Activated CD8-positive, alpha-beta memory T cell treated with anti-CD3 and anti-CD28 coated beads, Interleukin-2, amount 50 U/mL, for 24 hours (primary cell): ENCODE measurements at regions not wholly inside any gene's neighbourhood (a gene's known extent, or its start where the extent isn't known, plus 50 kb on each side); places are given as distances from the start of the nearest gene placed in this dataset.
"Not testable (repeated sequence)": the region's sequence is repeated elsewhere in the genome, so short reads cannot be mapped to it uniquely, and the experiment has no call there.

Experiments used
- DNase-seq: peaks from one replicate; pipeline ENCODE4 v3.0.0-alpha.2; 2020; ENCODE audit errors: extremely low read depth

- DNase-seq, result no peak
Measured at GRCh38 chr5:162209005-162209605, 141.5 kb downstream of the GABRG2 start.

DNA sequence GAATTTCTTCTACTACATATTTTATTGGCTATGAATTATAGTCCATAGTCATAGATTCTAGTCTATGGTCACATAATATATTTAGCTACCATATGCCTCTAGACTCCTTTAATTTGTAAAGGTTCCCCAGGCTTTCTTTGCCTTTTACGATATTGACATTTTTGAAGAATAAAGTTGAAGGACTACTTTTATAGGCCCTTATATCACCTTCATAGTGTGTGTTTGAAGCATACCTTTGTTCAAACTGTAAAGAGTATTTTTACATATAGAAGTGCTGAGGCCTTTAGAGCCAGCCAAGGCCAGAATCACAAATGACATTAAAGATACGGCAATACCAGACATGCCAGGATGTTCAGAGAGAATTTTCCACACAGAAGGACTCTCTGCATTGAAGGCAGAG lies 147.0 kb downstream of the GABRG2 start:
- DNase-seq, result no peak

GRCh38 chr5:162217037-162217436 lies 149.5 kb downstream of the GABRG2 start:
- DNase-seq, result no peak

DNA sequence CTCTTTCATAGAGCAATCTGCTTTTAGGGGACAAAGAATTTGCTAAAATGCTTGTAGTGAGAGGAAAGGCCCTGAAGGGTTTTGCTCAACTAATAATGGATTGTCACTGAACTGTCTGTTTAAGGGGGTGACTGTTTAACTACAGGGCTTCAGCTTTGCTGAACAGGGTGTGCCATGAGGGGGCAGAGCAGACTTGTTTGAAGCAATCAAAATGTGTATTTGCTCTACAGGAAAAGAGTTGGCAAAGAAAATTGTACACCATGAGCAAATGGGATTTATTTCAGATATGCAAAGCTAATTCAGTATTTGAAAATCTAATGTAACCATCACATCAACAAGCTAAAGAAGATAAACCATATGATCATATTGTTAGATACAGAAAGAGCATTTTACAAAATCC lies 154.3 kb downstream of the GABRG2 start:
- DNase-seq, result no peak

GRCh38 chr5:162227075-162227474 lies 159.5 kb downstream of the GABRG2 start:
- DNase-seq, result no peak

DNA sequence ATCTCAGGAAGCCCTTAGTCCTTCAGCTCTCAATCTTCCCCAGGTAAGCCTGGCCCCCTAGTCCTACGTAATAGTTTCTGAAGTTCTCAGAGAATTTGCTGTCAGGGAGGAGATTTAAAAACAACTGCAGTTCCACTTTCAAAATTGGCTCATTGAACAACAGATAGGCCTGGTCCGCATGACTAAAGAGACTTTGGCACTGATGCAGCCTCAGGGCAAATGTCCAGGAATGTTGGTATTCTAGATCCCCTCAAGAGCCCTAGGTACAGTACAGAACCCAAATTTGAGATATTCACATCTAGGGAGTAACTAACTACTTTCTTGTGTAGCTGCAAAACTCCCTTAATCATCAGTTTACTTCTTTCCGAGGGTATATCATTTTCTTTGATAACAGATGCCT lies 162.8 kb downstream of the GABRG2 start:
- no peak for DNase-seq

- DNase-seq, result no peak
Measured at GRCh38 chr5:162231522-162231921, 163.9 kb downstream of the GABRG2 start.

DNA sequence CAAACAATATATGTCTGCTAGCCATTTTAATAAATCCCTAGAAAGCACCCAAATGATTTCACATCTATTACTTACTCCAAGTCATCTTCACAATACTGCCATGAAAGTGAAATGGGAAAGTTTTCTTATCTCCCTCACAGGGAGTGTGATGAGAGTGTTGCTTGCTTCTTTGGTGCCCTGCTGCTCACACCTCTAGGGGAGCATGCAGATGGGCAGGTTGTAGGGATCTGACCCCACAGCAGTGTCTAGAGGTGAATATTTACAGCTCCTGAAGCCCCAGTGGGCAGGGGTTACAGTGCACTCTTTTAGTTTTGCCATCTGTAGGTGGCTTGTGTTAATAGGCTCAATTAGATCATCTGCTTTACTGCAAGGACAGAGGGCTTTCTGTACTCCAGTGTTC lies 173.2 kb downstream of the GABRG2 start:
- DNase-seq, result no peak

DNA sequence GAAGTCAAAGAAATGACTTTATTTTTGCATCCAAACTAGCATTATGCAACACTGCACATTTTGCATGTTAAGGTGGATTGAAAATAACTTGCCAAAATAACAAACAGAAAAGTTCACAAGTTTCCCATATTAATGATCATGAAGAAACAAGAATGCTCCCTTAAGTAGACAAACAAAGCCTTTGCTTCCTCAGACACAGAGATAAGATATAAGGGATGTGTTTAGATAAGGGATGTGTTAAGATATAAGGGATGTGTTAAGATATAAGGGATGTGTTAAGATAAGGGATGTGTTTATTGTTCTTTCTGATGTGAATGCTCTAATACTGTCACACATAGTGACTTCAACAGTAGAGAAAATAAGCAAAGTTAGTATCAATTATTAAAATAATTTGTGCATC lies 174.8 kb downstream of the GABRG2 start:
- DNase-seq, result no peak

GRCh38 chr5:162243651-162244050 lies 176.1 kb downstream of the GABRG2 start:
- no peak for DNase-seq

GRCh38 chr5:162248107-162248713 lies 180.6 kb downstream of the GABRG2 start:
- no peak for DNase-seq

DNA sequence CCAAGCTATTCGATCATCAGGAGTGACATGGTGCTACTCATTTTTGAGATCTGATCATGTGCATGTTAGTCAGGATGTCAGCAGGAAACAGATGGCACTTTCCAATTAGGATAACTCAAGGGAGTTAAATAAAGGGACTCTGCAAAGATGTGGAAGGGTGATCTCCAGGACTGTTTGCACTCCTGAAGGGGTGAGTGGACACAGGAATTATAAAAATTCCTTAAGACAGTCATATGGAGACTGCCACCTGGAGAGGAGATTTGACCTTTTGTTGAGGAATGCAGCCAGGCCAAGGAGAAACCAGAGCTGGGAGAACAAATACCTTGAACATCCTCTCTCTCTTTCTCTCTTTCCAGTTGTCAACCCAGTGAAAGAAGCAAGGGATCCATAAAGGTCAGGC lies 189.1 kb downstream of the GABRG2 start:
- DNase-seq, result no peak

- DNase-seq, result no peak
Measured at GRCh38 chr5:162268694-162269481, 201.3 kb downstream of the GABRG2 start.

GRCh38 chr5:162272417-162272816 lies 204.8 kb downstream of the GABRG2 start:
- no peak for DNase-seq

DNA sequence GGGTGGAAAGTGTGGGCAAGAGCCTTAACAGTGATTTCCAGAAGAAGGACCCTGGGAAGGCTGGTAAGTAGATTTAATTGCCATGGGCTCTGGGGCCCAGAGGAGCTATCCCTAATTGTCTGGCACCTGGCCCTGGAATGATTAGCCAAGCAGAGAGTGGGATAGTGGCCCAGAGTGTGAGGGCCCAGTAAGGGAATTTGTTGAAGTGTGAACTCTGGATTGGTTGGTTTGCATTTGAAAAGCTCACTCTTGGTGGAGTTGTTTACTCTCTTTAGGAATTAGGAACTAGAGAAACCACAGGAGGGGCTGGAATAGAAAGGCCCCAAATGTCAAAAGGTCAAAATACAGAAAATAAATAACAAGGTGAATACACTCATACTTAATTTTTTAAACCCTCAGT lies 207.1 kb downstream of the GABRG2 start:
- no peak for DNase-seq

- not testable (repeated sequence) for DNase-seq
Measured at GRCh38 chr5:162275387-162275786, 207.8 kb downstream of the GABRG2 start.

- no peak for DNase-seq
Measured at GRCh38 chr5:162282191-162282590, 214.6 kb downstream of the GABRG2 start.

DNA sequence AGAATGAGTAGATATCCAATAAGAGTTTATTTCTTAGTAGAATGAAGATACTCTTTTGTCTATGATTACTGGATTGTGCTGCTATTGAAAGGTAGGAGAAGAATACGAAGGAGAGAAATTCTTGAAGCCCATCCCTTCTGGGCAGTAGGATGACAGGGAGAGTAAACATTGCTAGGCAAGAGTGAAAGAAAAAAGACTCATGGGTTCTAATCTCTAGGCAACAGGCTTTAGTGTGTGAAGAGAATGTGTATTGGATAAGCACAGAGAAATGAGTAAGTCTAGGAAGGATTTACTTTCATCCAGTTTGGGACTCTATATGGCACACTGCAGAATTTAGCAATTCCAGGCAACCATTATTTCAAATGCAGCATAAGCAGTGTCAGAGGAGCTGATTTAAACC lies 216.0 kb downstream of the GABRG2 start:
- no peak for DNase-seq

DNA sequence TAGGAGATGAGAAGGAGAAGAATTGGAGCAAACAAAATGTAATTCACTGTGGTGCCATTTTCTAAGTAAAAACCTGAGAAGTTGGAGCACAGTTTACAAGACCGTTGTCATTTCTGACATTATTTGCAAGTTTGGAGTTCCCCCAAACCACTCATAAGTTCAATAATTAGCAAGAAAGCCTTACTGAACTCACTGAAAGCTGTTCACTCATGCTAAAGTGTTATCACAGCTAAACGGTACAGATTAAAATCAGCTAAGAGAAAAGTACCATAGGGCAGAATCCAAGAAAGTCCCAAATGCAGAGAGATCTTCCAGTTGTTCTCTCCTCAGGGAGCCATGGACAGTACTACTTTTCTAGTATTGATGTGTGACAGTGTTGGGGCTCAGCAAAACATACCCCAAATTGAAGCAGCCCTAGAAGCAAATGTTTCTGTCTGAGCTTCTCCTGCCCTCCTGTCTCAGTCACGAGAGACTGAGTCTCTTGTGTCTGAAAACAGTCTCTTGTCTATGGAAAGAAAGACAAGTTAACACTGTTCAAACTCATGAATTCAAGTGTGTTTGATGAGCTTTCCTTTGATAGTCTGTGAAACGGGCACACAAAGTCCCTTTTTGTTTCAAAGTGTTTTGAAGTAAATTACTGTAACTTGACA lies 221.2 kb downstream of the GABRG2 start:
- DNase-seq, result no peak

DNA sequence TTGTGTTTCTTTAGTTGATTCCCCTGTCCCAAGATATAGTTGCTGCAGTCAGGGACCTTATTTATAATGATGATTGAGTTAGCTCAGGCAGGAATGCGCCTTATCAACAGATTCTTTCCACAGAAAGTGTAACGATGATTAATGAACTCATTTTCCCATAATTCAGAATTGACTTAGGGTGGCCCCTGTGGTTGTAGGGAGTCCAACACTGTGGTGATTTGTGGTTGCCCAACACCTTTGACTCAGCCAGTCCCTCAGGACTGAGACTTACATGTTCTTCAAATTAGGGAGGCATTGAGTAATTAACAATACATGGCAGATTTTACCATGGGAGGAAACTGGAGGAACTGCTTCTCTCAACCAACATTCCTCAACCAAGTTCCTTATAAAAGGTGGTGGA lies 221.9 kb downstream of the GABRG2 start:
- DNase-seq, result no peak

DNA sequence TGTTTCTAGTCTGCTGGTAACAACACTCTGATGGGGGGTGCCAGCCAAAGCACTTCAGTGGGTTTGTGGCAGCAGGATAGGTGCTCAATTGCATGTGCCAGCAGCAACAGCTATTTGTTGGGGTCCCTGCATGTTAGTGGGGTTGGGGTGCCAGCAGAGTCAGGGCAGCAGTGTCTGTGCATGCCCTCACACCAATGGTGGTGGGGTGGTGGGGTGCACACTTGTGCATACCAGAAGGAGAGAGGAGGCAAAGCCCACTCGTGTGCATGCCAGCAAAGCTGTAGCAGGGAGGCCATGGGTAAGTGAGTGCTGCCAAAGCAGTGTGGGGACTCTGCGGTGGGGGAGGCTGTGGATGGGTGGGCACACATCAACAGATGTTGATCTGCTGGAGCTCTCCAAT lies 232.2 kb downstream of the GABRG2 start:
- no peak for DNase-seq

GRCh38 chr5:162301356-162301755 lies 233.8 kb downstream of the GABRG2 start:
- DNase-seq, result no peak

DNA sequence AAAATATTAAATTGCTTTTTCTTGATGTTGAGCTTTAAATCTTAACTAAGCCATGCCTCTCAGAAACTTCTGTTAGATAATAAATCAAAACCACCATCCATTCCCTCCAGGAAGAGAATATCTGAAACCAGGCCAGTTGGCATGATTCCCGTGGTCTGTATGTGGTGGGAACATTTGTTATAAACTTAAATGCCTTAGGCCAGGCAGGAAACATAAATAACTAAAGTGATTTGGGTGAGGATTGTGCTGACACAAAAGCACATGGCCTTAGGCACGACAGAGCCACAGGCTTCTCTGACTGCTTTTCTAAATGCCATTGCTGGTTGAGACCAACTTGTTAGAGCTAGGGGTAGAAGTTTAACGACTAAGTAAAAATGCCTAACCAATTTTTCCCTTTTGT lies 255.9 kb downstream of the GABRG2 start:
- DNase-seq, result no peak
